ENCODE measurements at regions not wholly inside any gene's neighbourhood (a gene's known extent, or its start where the extent isn't known, plus 50 kb on each side); places are given as distances from the start of the nearest gene placed in this dataset.

GRCh38 chr5:57117596-57117995 is 56.3 kb upstream of the GPBP1 start:
- CTCF ChIA-PET: no interaction called here
- no peaks in the 10 kb centered on the region for H4K20me1 ChIP-seq (ENCODE audit: insufficient read depth, low read length)

More at GRCh38 chr5:57117596-57117995, 56.3 kb upstream of the GPBP1 start:
- BruUV-seq (replicated peaks): no TSS peak
- no peak overlapping the region for H3K4me3 ChIP-seq (ENCODE audit: insufficient read depth, low read depth, low read length)
- H4K5ac ChIP-seq (ENCODE audit: low read depth, low read length): no peak overlapping the region
- peaks cover 2% of the 10 kb centered on the region; the same call in 1 of the 2 replicates for H3K9me3 ChIP-seq (ENCODE audit: control insufficient read depth, insufficient read depth, low read length)
- no peak overlapping the region for H3K14ac ChIP-seq (replicated peaks; ENCODE audit: low read depth, low read length)
- H2BK15ac ChIP-seq (ENCODE audit: low read depth, low read length): no peak overlapping the region
- no peak overlapping the region for H2BK20ac ChIP-seq (ENCODE audit: low read depth, low read length)
- H3K9ac ChIP-seq (ENCODE audit: low read depth, low read length): no peak overlapping the region
- H4K8ac ChIP-seq (ENCODE audit: low read depth in 2 of 2, low read length in 2 of 2): no peak overlapping the region
- dilution Hi-C loops (cut with HindIII; ENCODE audit: low sequenced_read_pairs, unreplicated experiment) (no loop called here), in situ Hi-C loops (cut with MboI; ENCODE audit: low sequenced_read_pairs) (no loop called here), intact Hi-C loops (cut with micrococcal nuclease) (no loop called here)
- H3K79me1 ChIP-seq (ENCODE audit: low read depth in 1 of 2, low read length in 2 of 2): no peaks in the 10 kb centered on the region
- H3K4ac ChIP-seq (ENCODE audit: low read depth, low read length): no peak overlapping the region
- peaks cover 2% of the 10 kb centered on the region; the same call in 1 of the 2 replicates for H3K27me3 ChIP-seq (ENCODE audit: control insufficient read depth, insufficient read depth, low read length)
- no peak overlapping the region for H2AK9ac ChIP-seq (replicated peaks; ENCODE audit: low read depth, low read length, poor library complexity)
- POLR2A ChIA-PET (ENCODE audit: unreplicated experiment): no interaction called here
- H3K9me1 ChIP-seq (ENCODE audit: insufficient read depth, low read length): no peaks in the 10 kb centered on the region
- DNase-seq (no peak), ATAC-seq (ENCODE audit: low read depth) (no peak)
- H3K56ac ChIP-seq (ENCODE audit: extremely low read depth, insufficient read depth, low read length): no peak overlapping the region
- H3K4me2 ChIP-seq (ENCODE audit: low read depth, low read length): no peak overlapping the region
- H2AFZ ChIP-seq (replicated peaks; ENCODE audit: low read length, poor library complexity): no peak overlapping the region
- H3K18ac ChIP-seq (ENCODE audit: low read depth, low read length): no peak overlapping the region
- H3K4me1 ChIP-seq (ENCODE audit: control insufficient read depth, insufficient read depth, low read length): no peaks in the 10 kb centered on the region
- no peak overlapping the region for H4K91ac ChIP-seq (ENCODE audit: insufficient read depth, low read depth, low read length)
- TF ChIP-seq MXI1 (IDR thresholded peaks at IDR 0.05; ENCODE audit: borderline replicate concordance, low read depth, low read length) (no peak), RAD21 (IDR thresholded peaks at IDR 0.05; ENCODE audit: low read length) (no peak), ELK1 (IDR thresholded peaks at IDR 0.05; ENCODE audit: borderline replicate concordance, low read depth, low read length) (no peak), USF2 (IDR thresholded peaks at IDR 0.05; ENCODE audit: low read depth, low read length) (no peak), FOS (IDR thresholded peaks at IDR 0.05; ENCODE audit: low read depth, low read length) (no peak)
- no peaks in the 10 kb centered on the region for H3K36me3 ChIP-seq (ENCODE audit: control insufficient read depth, insufficient read depth, low read length)
- H2BK5ac ChIP-seq (ENCODE audit: low read depth, low read length, poor library complexity, severe bottlenecking): no peak overlapping the region
- H2BK120ac ChIP-seq (ENCODE audit: low read depth, low read length): no peak overlapping the region
- H3K27ac ChIP-seq (ENCODE audit: insufficient read depth, low read length): no peak overlapping the region
- no CpG with 5 or more reads among the region's 1 CpG for WGBS, 2 experiments (ENCODE audit: extremely low coverage in 2 of 2, insufficient read length in 1 of 2)
- no peak overlapping the region for H3K23ac ChIP-seq (ENCODE audit: low read depth, low read length)
- H2AK5ac ChIP-seq (ENCODE audit: low read depth, low read length): no peak overlapping the region

Measured in IMR-90 (cell line).